NCI-H1417 (cell line): ENCODE measurements at regions not wholly inside any gene's neighbourhood (a gene's known extent, or its start where the extent isn't known, plus 50 kb on each side); places are given as distances from the start of the nearest gene placed in this dataset.
"Not testable (repeated sequence)": the region's sequence is repeated elsewhere in the genome, so short reads cannot be mapped to it uniquely, and the experiment has no call there.

ENCODE experiments used
- DNase-seq, 3 experiments: peaks; one replicate each; lab custom pipeline; 2025; lab: John Stamatoyannopoulos, UW

DNA sequence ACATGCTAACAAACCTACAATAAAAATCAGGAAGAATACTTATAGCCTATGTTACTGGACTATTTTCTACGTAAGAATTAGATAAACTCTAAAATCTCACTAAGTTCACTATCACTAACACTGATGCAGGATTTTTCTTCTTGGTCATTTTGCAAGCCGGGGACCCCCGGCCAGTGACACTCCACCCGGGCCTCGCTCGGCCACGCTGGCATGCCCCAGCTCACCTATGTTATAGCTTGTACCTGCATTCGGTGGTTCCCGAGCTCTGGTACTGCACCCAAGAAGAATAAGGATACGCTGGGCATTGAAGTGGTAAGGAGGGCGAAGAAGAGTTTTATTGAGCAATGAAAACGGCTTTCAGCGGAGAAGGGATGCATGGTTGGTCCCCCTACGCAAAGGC lies 245.3 kb upstream of the NBEA start:
- DNase-seq = no peak

DNA sequence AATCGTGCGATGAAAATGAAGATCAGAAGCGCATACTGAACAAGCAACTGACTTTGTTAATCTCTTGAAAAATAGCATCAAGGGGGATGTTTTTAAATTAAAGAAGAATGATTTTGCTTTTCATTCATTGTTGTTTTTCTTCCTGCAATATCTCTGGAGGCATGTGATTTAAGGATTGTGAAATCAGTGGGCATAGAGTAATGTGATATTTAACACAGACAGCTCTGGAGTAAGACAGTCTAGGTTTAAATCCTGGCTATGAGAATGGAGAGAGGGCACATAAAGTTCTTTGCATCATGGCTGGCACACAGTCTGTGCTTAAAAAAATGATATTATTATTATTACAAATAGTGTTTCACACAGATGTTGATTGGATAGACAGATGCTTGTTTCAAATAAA lies 243.1 kb upstream of the NBEA start:
- no peak for DNase-seq

DNA sequence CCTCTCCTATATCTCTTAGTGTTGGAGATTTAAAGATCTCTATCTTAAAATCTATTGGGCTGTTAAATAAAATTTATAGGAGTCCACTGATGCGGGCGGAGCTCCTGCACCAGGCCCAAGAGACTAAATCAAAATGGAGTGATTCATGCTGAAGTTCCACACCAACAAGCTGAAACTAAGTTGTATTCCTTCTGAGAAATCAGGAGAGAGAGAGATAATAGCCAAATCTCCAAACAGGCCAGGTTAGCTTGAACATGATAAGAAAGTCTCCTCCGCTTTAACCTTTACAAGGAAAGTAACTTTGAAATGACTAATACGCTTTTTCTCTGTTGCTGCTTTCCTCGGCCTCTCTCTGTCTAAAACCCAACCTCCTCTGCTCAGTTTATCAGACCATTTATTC lies 241.9 kb upstream of the NBEA start:
- DNase-seq = no peak

DNA sequence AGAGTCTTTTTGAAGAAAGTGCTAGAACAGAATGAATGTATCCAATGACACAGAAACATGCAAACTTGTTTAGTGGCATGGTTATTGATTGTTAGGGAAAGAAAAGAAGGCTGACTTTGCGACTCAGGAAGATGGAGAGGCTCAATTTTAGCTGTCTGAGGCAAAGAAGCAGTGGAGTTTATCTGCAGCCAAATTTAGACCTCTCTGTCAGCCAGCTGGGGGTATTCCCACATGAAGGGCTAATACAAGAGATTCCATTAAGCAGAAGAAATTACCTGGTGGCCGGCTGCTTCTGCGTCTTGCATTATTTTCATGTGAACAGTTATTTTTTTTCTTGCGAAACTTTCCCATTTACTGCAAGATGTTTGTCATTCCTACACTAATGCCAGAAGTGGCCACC lies 240.2 kb upstream of the NBEA start:
- no peak for DNase-seq

DNA sequence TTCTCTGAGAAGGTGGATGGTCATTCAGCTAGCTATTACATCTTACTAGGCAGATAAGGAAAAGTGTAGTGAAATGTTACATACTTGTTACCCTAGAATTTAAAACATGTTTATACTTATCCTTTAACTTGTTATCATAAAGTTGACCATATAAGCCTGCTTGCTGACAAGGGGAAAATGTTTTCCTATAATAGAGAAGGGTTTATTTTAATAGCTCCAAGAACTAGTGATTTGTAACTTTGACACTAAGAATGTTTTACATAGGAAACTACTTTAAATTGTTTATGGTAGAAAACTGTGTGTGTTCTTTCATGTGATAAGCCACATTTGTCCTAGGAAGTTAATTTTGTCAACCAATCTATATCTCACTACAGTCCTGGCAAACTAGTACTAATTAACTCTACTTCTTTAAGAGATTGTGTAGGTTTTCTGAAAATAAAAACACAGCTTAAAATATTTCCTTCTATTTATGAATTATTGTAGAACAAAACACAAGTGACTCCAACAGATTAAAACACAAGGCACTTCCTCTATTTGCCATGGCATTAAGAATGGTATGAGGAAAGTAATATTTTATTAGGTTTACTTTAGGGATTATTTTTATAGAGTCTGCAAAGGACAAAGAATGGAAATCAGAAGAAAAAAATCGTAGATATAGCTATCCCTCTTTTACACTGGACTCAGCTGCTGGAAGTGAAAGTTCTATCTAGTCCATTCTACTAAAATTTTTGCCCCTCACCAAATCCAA lies 233.3 kb upstream of the NBEA start:
- no peak for DNase-seq

DNA sequence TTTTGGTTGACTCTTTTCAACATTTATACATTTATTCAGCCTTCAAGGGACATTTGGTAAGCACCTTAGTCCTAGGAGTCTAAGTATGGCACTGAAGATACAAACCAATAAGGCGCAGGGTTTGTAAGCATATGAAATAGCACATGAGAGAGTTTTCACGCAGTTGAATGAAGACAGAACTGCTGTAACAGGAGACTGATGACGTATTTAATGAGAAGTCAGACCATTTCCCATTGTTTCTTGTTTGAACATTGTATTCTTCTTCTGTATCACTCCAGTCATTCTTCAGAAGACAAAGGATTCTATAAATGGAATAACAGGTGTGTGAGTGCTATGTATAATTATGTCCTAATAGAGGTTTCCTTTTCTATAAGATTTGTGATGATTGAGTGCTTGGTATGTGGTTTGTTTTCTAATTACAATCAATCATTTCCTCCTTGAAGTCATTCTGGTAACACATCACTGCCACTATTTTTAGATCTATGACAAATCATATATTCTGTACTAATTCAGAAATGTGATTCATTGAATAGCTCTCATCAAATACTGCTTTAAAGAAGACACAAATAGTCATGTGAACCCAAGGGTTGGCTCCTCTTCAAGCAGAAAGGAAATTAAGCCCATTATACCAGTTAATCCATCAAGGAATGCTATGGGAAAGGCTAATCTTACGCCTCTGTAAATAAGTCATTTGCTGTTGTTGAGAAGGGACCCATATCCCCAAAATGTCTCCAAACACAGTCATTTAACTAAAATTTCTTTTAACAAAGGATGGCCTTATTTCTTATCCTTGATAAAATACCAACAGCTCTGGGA lies 222.8 kb upstream of the NBEA start:
- DNase-seq = peak in 2 of 3 experiments; percentile 37 to 91

DNA sequence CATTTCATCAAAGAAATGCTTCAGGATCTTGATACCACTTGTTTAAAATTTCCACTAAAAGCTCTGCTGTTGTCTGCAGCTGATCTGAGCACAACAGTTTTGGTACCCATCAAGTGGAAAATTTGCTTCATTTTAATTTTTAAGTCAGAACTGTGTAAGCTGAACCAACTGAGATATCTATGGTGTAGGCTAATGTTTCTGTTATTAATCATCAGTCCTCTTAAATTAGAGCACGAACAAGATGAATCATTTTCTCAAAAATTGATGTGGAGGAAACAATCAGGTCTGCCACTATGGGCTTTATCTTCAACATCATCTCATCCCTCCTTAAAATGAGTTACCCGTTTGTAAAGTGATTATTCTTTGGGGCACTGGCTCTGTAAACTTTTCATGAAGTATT lies 221.5 kb upstream of the NBEA start:
- no peak for DNase-seq

DNA sequence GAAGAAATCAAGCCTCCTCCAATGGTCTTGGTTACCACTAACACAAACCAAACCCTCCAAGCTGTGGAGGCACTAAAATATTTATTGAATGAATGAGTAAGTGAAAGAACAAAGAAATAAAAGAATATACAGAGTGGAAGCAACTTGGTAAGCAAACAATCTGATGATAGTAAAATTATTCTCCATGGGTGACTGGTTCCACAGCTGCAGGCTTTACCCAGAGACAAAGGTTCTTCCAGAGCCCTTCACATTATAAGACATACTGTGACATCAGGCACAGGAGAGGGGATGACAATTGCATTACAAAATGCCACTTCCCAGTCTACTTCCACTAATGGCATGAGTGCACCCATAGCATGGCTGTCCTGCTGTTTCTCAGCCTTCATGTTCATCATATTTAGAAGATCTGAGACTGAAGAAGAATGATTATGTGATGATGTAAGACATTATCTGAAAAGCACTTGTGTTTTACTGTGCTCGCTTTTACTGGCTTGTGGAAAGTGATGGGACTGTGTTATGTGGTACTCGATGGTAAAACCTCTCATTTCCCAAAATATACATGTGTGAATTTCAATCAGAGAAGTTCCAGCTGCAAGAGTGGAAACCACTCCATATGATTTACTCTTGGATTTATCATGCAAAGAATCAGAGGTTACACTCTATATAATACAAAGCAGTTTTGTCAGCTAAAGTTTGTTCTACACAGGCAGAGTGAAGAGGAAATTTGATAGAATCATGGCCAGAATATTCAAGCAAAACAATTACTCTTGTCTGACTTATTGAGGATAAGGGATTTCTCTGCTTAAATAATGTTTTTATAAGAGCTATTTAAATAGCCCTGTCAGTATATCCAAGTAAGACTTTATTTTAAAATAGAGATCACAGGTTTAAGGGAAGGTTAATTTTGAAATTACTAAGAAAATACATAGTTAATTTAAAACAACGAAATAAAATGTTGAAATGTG lies 220.2 kb upstream of the NBEA start:
- DNase-seq = peak in 2 of 3 experiments; percentile 3 to 87

DNA sequence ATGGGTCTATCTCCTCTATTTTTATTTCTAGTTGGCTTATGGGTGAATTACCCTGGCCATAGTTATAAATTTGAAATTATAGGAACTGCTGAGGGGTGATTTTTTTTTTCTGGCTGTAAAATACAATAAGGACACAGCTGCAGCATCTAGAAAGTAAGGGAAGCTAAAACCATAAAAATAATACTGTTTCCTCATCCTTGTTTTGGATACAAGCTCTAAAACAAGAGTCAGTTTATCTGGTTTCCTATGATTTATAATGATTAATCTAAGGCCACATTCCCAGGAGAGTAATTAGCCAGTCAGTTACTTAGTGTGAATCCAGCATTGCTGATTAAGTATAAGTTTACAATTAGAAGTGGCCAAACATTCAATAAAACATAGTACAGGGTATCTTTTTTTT lies 219.1 kb upstream of the NBEA start:
- peak in 1 of 3 experiments; percentile 6 for DNase-seq

DNA sequence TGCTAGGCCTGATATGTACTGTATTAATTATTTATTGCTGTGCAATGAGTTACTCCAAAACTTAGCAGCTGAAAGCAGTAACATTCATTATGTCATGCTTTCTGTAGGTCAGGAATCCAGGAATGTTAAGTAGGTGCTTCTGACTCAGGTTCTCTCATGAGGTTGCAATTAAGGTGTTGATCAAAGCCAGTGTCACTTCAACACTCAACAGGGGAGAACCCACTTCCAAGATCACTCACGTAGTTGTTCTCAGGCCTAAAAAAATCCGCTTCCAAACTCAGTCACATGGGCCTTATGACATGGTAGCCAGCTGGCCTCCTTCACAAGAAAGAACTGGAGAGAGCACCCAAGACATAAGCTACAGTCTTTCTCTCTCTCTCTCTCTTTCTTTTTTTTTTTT lies 211.1 kb upstream of the NBEA start:
- no peak for DNase-seq

DNA sequence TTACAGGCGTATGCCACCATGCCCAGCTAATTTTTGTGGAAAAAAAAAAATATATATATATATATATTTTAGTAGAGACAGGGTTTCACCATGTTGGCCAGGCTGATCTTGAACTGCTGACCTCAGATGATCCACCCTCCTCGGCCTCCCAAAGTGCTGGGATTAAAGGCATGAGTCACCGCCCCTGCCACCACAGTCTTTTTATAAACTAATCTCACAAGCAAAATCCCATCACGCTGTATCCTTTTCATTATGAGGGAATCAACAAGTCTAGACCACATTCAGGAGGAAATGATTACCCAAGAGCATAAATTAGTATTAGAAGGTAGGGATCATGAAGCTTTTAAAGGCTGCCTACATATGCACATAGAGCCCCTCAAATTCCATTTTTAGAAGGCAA lies 210.6 kb upstream of the NBEA start:
- DNase-seq = no peak

DNA sequence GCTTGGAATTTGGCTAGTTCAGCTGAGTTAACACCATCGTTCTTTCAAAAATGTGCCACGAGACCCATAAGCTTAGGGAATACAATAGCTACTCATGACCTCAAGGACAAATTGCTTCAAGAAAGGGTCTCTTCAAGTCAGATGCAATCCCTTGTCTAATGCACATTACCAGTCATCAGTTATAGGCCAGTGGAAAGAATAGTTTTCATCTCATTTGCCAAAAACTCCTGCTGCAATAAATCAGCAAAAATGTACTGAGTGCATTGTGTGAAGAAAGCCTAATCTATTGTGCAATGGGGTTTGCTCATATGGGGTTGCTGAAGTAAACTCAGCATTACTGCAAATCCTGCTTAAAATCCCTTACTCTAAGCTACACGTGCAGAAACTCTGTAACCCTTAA lies 208.3 kb upstream of the NBEA start:
- DNase-seq = no peak

DNA sequence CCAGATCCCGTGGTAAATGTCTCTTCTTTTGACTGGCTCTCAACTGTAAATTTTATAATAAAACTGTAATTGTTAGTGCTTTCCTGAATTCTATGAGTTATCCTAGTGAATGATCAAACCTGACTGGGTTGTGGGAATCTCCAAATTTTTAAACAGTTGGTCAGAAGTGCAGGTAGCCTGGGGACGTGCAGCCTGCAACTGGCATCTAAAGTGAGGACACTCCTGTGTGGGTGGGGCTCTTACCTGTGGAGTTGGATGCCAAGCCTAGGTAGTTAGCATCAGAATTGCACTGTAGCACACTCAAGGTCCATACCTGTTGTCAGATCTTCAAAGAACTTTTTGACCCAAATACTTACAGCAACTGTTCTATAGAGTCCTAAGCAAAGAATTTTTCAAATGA lies 207.1 kb upstream of the NBEA start:
- no peak for DNase-seq

DNA sequence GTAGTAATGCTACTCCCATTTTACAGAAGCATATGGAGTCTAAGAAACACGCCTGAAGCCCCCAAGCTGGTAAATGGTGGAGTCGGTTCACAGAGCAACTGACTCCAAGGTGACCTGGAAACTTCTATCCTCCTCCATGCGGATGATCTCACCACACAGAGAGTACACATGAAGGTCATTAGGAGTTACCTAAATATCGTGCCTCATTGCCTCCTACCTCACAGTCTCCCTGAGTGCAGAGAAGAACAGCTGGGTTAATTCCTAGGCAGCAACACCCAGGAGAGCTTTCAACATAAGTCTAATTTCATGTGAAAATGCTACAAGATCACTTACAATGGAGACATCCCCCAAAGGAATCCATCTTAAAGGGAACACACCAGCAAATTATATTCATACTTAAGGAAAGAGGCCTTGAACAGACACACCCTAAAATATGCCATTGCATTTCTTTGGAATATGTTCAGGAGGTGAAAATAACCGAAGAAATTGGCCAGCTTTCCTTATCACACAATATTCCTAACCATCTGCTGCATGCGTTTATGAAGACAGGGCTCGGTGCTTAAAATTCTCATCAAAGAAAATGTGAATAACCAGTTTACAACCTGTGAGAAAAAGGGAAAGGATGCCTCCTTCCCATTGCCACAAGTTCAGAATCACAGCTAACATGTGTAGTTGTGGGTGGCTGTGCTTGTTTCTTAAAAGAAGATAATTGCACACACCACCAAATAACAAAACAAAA lies 203.6 kb upstream of the NBEA start:
- peak in 2 of 3 experiments; percentile 8 to 15 for DNase-seq

DNA sequence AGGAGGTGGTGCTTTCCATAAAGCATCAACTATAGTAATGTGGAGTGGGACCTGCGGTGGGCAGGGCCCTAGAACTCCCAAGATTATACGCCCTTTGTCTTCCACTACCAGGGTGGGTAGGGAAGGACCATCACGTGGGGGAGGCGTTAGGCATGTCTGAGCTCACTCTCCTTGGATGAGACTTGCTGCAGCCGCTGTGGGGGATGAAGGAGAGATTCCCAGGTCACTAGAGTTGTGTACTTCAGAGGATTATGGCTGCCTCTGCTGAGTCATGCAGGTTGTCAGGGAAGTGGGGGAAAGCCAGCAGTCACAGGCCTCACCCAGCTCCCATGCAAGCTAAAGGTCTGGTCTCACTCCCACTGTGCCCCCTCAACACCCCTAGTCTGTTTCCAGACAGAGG lies 195.0 kb upstream of the NBEA start:
- not testable (repeated sequence) for DNase-seq

DNA sequence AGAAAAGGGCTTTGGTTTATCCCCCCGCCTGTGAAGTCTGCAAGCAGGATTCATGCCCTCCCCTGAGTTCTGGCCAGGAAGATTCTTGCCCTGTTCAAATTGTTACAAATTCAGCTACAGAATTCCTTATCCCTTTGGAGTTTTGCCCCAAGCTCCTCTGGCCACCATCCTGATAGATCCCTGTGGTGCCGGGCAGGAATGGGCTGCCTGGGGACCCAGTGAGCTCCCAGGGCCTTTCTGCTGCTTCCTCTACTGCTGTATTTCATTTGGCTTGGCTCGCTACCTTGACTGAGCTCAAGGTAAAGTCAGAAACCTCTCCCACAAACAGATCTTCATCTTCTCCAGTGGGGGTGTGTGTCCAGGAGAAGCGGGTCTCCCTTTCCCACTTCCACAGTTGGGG lies 194.6 kb upstream of the NBEA start:
- DNase-seq = no peak

DNA sequence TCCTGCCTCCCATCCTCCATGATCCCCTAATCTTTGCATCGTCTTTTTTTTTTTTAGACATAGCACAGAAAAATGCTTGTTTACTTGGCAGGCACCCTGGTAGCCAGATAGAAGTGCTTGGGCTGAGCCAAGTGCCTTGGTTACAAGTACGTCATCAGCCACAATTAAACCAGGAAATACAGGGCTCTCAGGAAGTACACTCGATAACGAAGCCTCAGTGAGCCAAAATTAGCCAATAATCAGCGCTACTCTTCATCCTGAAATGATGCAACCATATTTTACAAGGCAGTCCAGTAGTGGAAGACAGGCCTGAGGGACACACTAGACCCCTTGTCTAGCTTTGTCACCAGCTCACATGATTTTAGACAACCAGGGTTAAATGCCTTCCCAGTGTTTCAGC lies 194.0 kb upstream of the NBEA start:
- peak; percentile 24 to 63 (median 27) for DNase-seq

DNA sequence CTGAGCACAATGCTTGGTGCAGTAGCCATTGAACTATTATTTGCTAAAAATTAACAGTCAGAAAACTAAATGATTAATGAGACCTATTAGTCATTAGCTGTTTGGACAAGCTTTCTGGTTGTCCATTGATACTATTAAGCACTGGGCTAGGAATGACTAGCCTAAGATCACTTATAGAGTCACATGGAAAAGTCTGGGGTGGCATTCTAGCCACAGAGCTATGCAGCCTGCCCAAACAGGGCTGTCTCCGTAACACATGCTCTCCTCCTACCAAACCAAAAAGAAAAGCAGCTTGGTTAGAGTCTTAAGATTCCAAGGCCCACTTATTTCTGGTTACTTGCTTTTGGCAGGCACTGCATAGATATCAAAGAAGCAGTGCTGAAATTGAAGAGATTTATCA lies 193.5 kb upstream of the NBEA start:
- peak in 2 of 3 experiments; percentile 21 to 60 for DNase-seq

DNA sequence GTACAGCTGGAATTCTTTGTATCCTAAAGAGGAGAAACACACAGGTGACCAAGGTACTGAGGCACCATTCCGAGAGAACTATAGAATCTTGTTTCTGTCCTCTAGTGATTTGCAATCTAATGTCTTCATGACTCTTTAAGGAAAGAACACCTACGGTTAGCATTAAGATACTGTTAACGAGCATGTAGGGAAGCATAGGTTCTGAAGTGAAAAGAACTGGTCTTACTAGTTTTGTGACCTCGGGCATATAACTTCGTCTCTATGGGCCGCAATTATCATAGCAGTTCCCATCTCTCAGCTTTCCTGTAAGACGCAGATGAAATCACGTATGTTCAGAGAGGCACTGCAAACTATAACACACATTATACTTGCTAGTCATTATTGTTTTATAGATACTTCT lies 193.0 kb upstream of the NBEA start:
- peak in 2 of 3 experiments; percentile 21 to 67 for DNase-seq

DNA sequence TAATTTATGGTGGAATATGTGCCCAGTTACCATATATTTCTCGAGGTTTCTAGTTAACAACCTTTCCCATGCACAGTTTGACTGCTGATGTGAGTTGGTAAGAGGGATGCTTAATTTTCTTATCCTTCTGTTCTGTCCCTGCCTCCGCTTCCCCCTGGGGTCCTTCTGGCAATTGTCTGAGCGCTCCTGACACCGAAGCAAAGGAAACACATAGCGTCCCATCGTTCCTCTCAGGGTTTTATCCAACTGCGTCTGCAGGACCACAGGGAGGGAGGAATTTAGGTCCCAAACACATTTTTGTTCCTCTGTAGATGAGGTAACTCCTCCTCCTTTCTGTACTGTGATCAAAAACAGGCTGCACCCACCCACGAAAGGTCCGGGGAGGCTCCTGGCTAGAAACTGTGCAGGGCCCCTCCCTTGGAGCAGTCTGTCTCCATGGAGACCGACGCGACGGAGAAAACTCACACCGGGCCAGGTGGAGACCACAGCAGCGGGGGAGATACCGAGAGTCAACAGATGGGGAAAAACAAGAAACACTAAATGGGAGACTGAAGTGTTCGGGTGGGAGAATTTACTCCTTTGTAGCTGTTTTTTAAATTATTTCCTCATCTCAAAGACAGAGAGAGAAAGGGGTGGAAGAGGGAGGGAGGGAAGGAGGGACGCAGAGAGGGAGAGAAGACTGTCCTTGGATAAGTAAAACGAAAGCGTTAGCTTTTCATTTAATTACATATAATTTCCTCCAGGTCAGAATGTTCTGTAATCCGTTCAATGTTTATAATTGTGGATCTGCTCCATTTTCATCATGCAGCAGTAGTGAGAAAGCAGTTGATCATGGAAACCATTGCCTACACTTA lies 191.8 kb upstream of the NBEA start:
- DNase-seq = peak; percentile 54 to 93 (median 81)

DNA sequence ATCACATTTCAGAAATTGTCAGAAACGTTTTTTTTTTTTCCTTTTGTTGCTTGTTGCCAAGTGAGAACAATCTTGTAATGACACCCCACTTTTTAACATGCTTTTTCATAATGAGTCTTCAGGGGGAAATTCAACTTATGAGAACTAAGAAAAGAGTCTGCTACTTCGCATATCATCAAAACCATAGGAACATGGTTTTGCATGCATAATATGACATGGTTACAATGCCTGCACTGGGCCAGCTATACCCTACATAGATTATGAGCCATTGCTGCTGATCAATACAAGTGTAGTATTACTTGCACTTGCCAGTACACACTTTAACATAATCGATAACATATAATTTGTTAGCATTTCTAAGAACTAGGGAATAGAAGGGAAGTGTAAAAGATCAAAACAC lies 191.0 kb upstream of the NBEA start:
- no peak for DNase-seq
